Lower leg skin (tissue), 3 donors: ENCODE measurements at regions not wholly inside any gene's neighbourhood (a gene's known extent, or its start where the extent isn't known, plus 50 kb on each side); places are given as distances from the start of the nearest gene placed in this dataset.

Source experiments
- POLR2A ChIP-seq, 2 donors: fragments of 450-650 bp; IDR thresholded peaks; one replicate each; pipeline ENCODE4 v1.6.1; 2016 to 2017; ENCODE audit warnings: antibody characterized with exemption in 2 of 2, mild to moderate bottlenecking in 1 of 2, moderate library complexity in 1 of 2
- TF ChIP-seq, protein P1 (sequence below), 3 donors: fragments of 450-650 bp; IDR thresholded peaks; one replicate each; pipeline ENCODE4 v1.5.1; 2016; ENCODE audit warnings: antibody characterized with exemption in 3 of 3, mild to moderate bottlenecking in 3 of 3, moderate library complexity in 2 of 3

GRCh38 chr2:160583146-160583535 lies 89.5 kb upstream of the RBMS1 start:
- TF ChIP-seq, protein P1, sequence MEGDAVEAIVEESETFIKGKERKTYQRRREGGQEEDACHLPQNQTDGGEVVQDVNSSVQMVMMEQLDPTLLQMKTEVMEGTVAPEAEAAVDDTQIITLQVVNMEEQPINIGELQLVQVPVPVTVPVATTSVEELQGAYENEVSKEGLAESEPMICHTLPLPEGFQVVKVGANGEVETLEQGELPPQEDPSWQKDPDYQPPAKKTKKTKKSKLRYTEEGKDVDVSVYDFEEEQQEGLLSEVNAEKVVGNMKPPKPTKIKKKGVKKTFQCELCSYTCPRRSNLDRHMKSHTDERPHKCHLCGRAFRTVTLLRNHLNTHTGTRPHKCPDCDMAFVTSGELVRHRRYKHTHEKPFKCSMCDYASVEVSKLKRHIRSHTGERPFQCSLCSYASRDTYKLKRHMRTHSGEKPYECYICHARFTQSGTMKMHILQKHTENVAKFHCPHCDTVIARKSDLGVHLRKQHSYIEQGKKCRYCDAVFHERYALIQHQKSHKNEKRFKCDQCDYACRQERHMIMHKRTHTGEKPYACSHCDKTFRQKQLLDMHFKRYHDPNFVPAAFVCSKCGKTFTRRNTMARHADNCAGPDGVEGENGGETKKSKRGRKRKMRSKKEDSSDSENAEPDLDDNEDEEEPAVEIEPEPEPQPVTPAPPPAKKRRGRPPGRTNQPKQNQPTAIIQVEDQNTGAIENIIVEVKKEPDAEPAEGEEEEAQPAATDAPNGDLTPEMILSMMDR (IDR thresholded peaks at IDR 0.05): no peak
- no peak for TF ChIP-seq POLR2A (IDR thresholded peaks at IDR 0.05)
